ENCODE measurements at regions not wholly inside any gene's neighbourhood (a gene's known extent, or its start where the extent isn't known, plus 50 kb on each side); places are given as distances from the start of the nearest gene placed in this dataset.

- no peak overlapping the region for H3K27ac Mint-ChIP-seq (ENCODE audit: unreplicated experiment)
- peaks cover 3% of the 10 kb centered on the region for H3K27me3 Mint-ChIP-seq (ENCODE audit: low read depth)
- H3K9me3 Mint-ChIP-seq, result peaks cover 2% of the 10 kb centered on the region
- TF ChIP-seq CTCF (conservative IDR thresholded peaks at IDR 0.05), result no peak
- no peaks in the 10 kb centered on the region for H3K36me3 Mint-ChIP-seq (ENCODE audit: low read depth)
- DNase-seq (ENCODE audit: low read depth, low spot score), result no peak
- peaks cover 10% of the 10 kb centered on the region for H3K4me1 Mint-ChIP-seq
- H3K4me3 Mint-ChIP-seq, result no peak overlapping the region
These were observed 538.9 kb downstream of the SNAPC1 start for GRCh38 chr14:62301080-62301479.

- H3K36me3 Mint-ChIP-seq (ENCODE audit: low read depth), result no peaks in the 10 kb centered on the region
- peaks cover 2% of the 10 kb centered on the region for H3K9me3 Mint-ChIP-seq
- H3K4me1 Mint-ChIP-seq, result peaks cover 10% of the 10 kb centered on the region
- TF ChIP-seq CTCF (conservative IDR thresholded peaks at IDR 0.05), result no peak
- no peak for DNase-seq (ENCODE audit: low read depth, low spot score)
- H3K27me3 Mint-ChIP-seq (ENCODE audit: low read depth), result peaks cover 3% of the 10 kb centered on the region
- H3K4me3 Mint-ChIP-seq, result no peak overlapping the region
- H3K27ac Mint-ChIP-seq (ENCODE audit: unreplicated experiment), result no peak overlapping the region
These were observed 539.7 kb downstream of the SNAPC1 start for GRCh38 chr14:62301911-62302310.

DNA sequence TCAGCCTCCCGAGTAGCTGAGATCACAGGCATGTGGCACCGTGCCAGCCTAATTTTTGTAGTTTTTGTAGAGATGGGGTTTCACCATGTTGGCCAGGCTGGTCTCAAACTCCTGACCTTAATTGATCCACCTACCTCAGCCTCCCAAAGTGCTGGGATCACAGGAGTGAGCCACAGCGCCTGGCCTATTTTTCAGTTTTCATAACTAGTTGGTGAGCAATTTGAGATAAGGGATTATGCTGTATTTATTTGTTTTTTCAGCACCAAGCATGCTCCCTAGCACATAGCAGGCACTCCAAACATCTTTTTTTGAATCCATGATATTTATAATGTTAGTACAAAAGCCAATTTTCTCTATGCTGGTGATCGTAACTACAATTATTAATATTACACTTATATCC, 541.2 kb downstream of the SNAPC1 start:
- no peaks in the 10 kb centered on the region for H3K36me3 Mint-ChIP-seq (ENCODE audit: low read depth)
- peaks cover 16% of the 10 kb centered on the region for H3K4me1 Mint-ChIP-seq
- peaks cover 9% of the 10 kb centered on the region for H3K9me3 Mint-ChIP-seq
- no peak for DNase-seq (ENCODE audit: low read depth, low spot score)
- TF ChIP-seq CTCF (conservative IDR thresholded peaks at IDR 0.05), result no peak
- H3K27ac Mint-ChIP-seq (ENCODE audit: unreplicated experiment), result no peak overlapping the region
- H3K4me3 Mint-ChIP-seq, result no peak overlapping the region
- H3K27me3 Mint-ChIP-seq (ENCODE audit: low read depth), result peaks cover 3% of the 10 kb centered on the region

DNA sequence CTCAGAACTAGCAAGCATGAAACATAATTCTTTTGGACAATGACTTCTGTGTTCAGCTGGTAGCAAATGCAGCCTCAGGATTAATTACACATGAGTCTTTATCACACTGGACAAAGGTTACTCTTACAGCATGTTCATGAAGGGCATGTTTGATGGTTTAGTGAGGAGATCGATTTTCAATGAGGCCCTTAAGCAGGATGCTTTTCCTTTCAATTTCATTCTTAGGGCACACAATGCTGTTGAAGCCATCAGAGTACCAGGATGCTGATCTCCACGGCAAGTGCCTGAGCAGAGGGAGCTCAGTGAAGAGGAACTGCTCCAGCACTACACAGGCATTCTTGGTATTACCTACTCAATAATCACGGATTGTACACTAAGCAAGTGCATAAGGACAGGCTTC, 542.0 kb downstream of the SNAPC1 start:
- no peaks in the 10 kb centered on the region for H3K36me3 Mint-ChIP-seq (ENCODE audit: low read depth)
- TF ChIP-seq CTCF (conservative IDR thresholded peaks at IDR 0.05), result no peak
- H3K27ac Mint-ChIP-seq (ENCODE audit: unreplicated experiment), result no peak overlapping the region
- no peak for DNase-seq (ENCODE audit: low read depth, low spot score)
- H3K4me3 Mint-ChIP-seq, result no peak overlapping the region
- peaks cover 9% of the 10 kb centered on the region for H3K9me3 Mint-ChIP-seq
- H3K4me1 Mint-ChIP-seq, result peaks cover 24% of the 10 kb centered on the region
- H3K27me3 Mint-ChIP-seq (ENCODE audit: low read depth), result no peaks in the 10 kb centered on the region

GRCh38 chr14:62307844-62308243, 545.6 kb downstream of the SNAPC1 start:
- H3K36me3 Mint-ChIP-seq (ENCODE audit: low read depth), result no peaks in the 10 kb centered on the region
- no peak for DNase-seq (ENCODE audit: low read depth, low spot score)
- peaks cover 7% of the 10 kb centered on the region for H3K9me3 Mint-ChIP-seq
- no peak overlapping the region for H3K27ac Mint-ChIP-seq (ENCODE audit: unreplicated experiment)
- TF ChIP-seq CTCF (conservative IDR thresholded peaks at IDR 0.05), result no peak
- H3K4me3 Mint-ChIP-seq, result no peak overlapping the region
- no peaks in the 10 kb centered on the region for H3K27me3 Mint-ChIP-seq (ENCODE audit: low read depth)
- H3K4me1 Mint-ChIP-seq, result peaks cover 36% of the 10 kb centered on the region

DNA sequence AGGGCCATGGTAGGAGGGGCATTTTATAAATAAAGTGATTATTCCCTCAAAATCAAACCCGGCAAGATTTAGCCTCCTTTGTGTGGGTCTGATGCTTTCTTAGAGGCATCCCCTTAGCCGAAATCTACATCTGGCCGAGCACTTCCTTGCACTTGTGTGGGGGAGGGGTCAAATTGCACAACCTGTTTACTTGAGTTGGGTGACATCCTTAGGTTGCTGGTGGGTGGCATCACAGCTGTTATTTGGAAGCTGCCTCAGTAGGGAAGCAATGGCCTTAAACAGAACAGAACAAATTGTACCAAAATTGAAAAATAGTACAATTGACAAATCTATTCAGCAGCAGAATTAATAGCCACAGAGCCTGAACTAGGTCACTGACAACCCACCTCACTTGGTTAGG, 546.1 kb downstream of the SNAPC1 start:
- Mint-ChIP-seq H3K36me3 (ENCODE audit: low read depth) (no peaks in the 10 kb centered on the region), H3K9me3 (peaks cover 7% of the 10 kb centered on the region), H3K4me1 (peaks cover 36% of the 10 kb centered on the region), H3K4me3 (no peak overlapping the region), H3K27me3 (ENCODE audit: low read depth) (no peaks in the 10 kb centered on the region), H3K27ac (ENCODE audit: unreplicated experiment) (no peak overlapping the region)
- TF ChIP-seq CTCF (conservative IDR thresholded peaks at IDR 0.05), result no peak
- no peak for DNase-seq (ENCODE audit: low read depth, low spot score)

Measured in neural crest cell (in vitro differentiated cells).